SK-N-MC (cell line): ENCODE measurements at regions not wholly inside any gene's neighbourhood (a gene's known extent, or its start where the extent isn't known, plus 50 kb on each side); places are given as distances from the start of the nearest gene placed in this dataset.
A peak's percentile ranks its signal among the peaks of the same experiment; 100 is the strongest.

ENCODE experiments used
- EZH2 ChIP-seq: fragments of 200-600 bp; sonication (generic); IDR thresholded peaks from one replicate; pipeline ENCODE4 v1.6.1; 2017; ENCODE audit warnings: antibody characterized with exemption
- FOXP2 ChIP-seq: optimal IDR thresholded peaks from 2 replicates; pipeline ENCODE3; 2011; ENCODE audit warnings: mild to moderate bottlenecking, moderate library complexity; ENCODE audit not compliant: insufficient read depth; ENCODE audit errors: extremely low read length, control extremely low read depth
- POLR2AphosphoS5 ChIP-seq: IDR thresholded peaks from 2 replicates; pipeline ENCODE4 v1.6.1; 2012; ENCODE audit warnings: mild to moderate bottlenecking, low read depth, low read length, borderline replicate concordance

DNA sequence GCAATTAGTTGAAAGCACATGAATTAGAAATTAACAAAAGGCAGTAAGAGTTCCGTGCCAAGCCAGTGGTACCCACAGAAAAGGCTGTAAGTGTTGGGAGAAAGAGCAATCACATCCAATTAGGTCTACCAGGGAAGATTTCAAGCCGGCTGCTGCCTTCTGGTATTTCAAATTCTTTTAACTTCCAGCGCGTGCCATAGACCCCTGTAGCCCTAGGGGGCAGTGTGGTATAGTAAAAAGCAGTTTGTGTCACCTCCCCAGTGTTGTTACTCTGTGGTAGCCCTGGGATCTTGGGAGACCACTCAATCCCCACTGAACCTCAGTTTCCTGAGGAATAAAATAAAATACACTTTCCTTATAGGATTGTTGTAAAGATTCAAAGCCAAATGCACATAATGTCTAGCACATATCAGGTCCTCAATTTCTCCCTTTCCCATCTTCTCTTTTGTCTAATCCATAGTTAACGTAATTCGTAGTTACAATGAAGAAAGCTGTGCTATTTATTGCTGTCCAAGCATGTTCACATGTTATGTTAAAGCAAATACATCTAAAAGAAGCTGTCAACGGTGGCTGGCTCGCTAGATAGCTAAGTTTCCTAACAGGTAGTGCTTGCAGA is 230.2 kb downstream of the TDRD3 start:
- TF ChIP-seq POLR2AphosphoS5 (no peak), EZH2 (no peak), FOXP2 (peak; percentile 39)
